Heart right ventricle (tissue), 16 donors: ENCODE measurements at regions not wholly inside any gene's neighbourhood (a gene's known extent, or its start where the extent isn't known, plus 50 kb on each side); places are given as distances from the start of the nearest gene placed in this dataset.
A peak's percentile ranks its signal among the peaks of the same experiment; 100 is the strongest.

Experiments used
- ATAC-seq, 8 donors: fragments of 200-7000 bp; cut with Tn5 transposase; one replicate each; pipeline ENCODE4 v1.9.1; 2020; ENCODE audit warnings: mild to moderate bottlenecking in 8 of 8, moderate library complexity in 8 of 8, moderate number of reproducible peaks in 1 of 8
- DNase-seq, 2 donors: peaks; one replicate each; pipeline ENCODE4 v3.0.0-alpha.2; 2020
- H3K27ac ChIP-seq, 10 donors: fragments of 200-600 bp; sonication (generic) in 2 of 10; one replicate each; pipeline versions ENCODE4 v1.5.0 to v1.8.0; 2020 to 2022; ENCODE audit warnings: mild to moderate bottlenecking in 3 of 10
- H3K27me3 ChIP-seq, 7 donors: fragments of 200-600 bp; one replicate each; pipeline ENCODE4 v1.8.0; 2021 to 2022; ENCODE audit warnings: mild to moderate bottlenecking in 2 of 7
- H3K36me3 ChIP-seq, 9 donors: fragments of 200-600 bp; sonication (generic) in 1 of 9; one replicate each; pipeline versions ENCODE4 v1.5.0 to v1.8.0; 2020 to 2022; ENCODE audit warnings: mild to moderate bottlenecking in 2 of 9
- H3K4me1 ChIP-seq, 9 donors: fragments of 200-600 bp; sonication (generic) in 1 of 9; one replicate each; pipeline versions ENCODE4 v1.5.0 to v1.8.0; 2020 to 2022; ENCODE audit warnings: mild to moderate bottlenecking in 4 of 9
- H3K4me3 ChIP-seq, 10 donors: fragments of 200-600 bp; sonication (generic) in 2 of 10; one replicate each; pipeline versions ENCODE4 v1.5.0 to v1.8.0; 2020 to 2022; ENCODE audit warnings: mild to moderate bottlenecking in 7 of 10, moderate library complexity in 2 of 10
- H3K9me3 ChIP-seq, 11 donors: fragments of 200-600 bp in 10 of 11; sonication (generic) in 2 of 11; one replicate each; pipeline versions ENCODE4 v1.5.0 to v1.8.0; 2013 to 2022; ENCODE audit warnings: mild to moderate bottlenecking in 2 of 11, control low read depth in 1 of 11, moderate library complexity in 1 of 11
- WGBS, 2 donors: extraction: QIAGEN DNeasy Blood & Tissue Kit; methylation state at CpG; one replicate each; pipeline ENCODE4 v1.1.7; 2013; ENCODE audit warnings: inconsistent platforms in 1 of 2; 5-methylcytosine and 5-hydroxymethylcytosine counted together
- intact Hi-C, 10 donors: fragments of 100-400 bp; cut with DNase I; formaldehyde crosslinking; loops; one replicate each; pipeline versions ENCODE4 v1.11.1 to v1.14.2; 2022
- TF ChIP-seq, protein P1 (sequence below), 9 donors: fragments of 200-600 bp; sonication (generic) in 2 of 9; IDR thresholded peaks; one replicate each; pipeline versions ENCODE4 v1.5.0 to v1.8.0; 2021 to 2022; ENCODE audit warnings: antibody characterized with exemption in 9 of 9, mild to moderate bottlenecking in 5 of 9, moderate library complexity in 1 of 9
- donor health status: Arrhythmogenic right ventricular cardiomyopathy.
- donor health status: ischemic (EF 13 %, LVEDD 7.1; RV severe dilation, severe dysfunction).
- donor health status: healthy with polysubstance abuse.
- donor health status: DM: no; HTN: yes; CAD: no.
- donor health status: DM: no; HTN: no; CAD: no.
- donor health status: ischemic (EF 25% LVEDD 6.9; RV normal size, moderate dysfunction).
- donor health status: ischemic (EF 25% LVEDD 5.7; RV mildly dilated, moderate dysfunction).
- donor health status: healthy.
- donor health status: DM: yes; HTN: yes; CAD: no.
- donor health status: Ischemic cardiomyopathy.
- donor health status: ischemic (EF 35%, LVEDD 5.7; RV mildly dilated, moderate dysfunction).
- donor health status: nonischemic (EF 11% LVEDD 7.7; RV severe dilation, severe dysfunction).
- donor health status: DM: yes; HTN: yes; CAD: no.
- donor health status: PGD.
- donor health status: ischemic (EF 29% LVEDD 5.4; RV normal size, mild dysfunction).
- donor health status: nonischemic (EF 23%, LVEDD 6.1; RV moderate dilation, normal function).

DNA sequence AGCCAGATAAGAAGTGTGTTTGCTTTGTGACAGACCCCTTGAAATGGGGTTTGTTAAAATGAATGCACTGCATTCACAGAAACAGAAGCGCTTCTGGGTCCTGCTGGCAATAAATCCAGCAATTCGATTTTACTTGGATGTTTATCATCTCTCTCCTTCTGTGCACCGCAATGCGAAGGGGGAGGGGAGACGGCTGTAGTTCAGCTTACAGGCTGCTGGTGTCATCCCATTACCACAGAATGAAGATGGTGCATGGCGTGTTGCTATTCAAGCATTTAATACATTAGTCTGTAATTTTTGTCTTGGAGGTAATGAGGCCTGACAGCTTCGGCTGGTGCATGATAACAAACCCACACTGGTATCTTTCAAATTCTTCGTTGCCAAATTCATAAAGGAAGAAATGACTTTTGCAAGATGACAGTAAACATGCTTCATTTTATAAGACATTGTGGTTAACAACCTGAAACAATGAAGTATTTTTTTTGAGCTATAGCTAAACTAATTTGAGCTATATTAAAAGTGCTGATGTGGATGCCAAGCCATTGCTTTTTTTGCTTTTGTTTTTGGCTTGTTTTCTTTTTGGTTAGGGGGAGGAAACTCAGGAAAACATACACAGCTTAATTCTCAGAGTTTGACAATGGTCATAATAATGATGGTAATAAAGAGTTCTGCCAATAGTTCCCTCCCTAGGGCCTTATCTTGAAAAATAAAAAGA lies 418.3 kb downstream of the OTOL1 start:
- H3K4me1 ChIP-seq: peaks cover 0 to 8% (median 0%) of the 10 kb centered on the region in 9 donors
- DNase-seq: peak; percentile 10 to 15
- no peaks in the 10 kb centered on the region for H3K36me3 ChIP-seq
- intact Hi-C loops: no loop called here
- H3K27me3 ChIP-seq: no peaks in the 10 kb centered on the region
- peak overlapping the region in 1 of 10 donors; percentile 10 for H3K4me3 ChIP-seq
- H3K27ac ChIP-seq: no peak overlapping the region
- 19% methylated on average over 8 of the region's 8 CpGs for WGBS, 2 donors
- TF ChIP-seq, protein P1, sequence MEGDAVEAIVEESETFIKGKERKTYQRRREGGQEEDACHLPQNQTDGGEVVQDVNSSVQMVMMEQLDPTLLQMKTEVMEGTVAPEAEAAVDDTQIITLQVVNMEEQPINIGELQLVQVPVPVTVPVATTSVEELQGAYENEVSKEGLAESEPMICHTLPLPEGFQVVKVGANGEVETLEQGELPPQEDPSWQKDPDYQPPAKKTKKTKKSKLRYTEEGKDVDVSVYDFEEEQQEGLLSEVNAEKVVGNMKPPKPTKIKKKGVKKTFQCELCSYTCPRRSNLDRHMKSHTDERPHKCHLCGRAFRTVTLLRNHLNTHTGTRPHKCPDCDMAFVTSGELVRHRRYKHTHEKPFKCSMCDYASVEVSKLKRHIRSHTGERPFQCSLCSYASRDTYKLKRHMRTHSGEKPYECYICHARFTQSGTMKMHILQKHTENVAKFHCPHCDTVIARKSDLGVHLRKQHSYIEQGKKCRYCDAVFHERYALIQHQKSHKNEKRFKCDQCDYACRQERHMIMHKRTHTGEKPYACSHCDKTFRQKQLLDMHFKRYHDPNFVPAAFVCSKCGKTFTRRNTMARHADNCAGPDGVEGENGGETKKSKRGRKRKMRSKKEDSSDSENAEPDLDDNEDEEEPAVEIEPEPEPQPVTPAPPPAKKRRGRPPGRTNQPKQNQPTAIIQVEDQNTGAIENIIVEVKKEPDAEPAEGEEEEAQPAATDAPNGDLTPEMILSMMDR (IDR thresholded peaks at IDR 0.05): peak; percentile 14 to 71 (median 56)
- peak in 6 of 8 donors; percentile 58 to 86 (median 70) for ATAC-seq
- H3K9me3 ChIP-seq: peaks cover 0 to 13% (median 0%) of the 10 kb centered on the region in 11 donors

DNA sequence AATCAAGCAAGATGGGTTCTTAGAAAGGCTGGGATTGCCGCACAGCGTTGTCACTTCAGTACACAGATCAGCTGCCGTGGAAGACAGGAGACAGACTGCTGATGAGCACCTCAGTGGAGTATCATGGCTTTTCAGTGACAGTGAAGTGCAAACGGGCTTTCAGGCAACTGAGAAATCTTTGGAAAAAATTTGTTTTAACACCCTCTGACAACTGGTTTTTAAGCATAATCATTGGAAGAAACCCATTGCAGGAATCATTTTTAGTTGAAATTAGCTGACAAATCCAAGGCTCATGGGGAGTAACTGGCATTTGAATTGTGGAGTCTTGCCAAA lies 418.8 kb downstream of the OTOL1 start:
- no peaks in the 10 kb centered on the region for H3K36me3 ChIP-seq
- DNase-seq: no peak
- ATAC-seq: no peak
- peaks cover 0 to 18% (median 0%) of the 10 kb centered on the region in 11 donors for H3K9me3 ChIP-seq
- H3K27ac ChIP-seq: no peak overlapping the region
- H3K4me3 ChIP-seq: peak overlapping the region in 1 of 10 donors; percentile 10
- peaks cover 0 to 8% (median 0%) of the 10 kb centered on the region in 9 donors for H3K4me1 ChIP-seq
- 29 to 41% methylated on average over 4 of the region's 4 CpGs for WGBS, 2 donors
- H3K27me3 ChIP-seq: no peaks in the 10 kb centered on the region
- intact Hi-C loops: no loop called here
- TF ChIP-seq, protein P1 (IDR thresholded peaks at IDR 0.05): no peak

DNA sequence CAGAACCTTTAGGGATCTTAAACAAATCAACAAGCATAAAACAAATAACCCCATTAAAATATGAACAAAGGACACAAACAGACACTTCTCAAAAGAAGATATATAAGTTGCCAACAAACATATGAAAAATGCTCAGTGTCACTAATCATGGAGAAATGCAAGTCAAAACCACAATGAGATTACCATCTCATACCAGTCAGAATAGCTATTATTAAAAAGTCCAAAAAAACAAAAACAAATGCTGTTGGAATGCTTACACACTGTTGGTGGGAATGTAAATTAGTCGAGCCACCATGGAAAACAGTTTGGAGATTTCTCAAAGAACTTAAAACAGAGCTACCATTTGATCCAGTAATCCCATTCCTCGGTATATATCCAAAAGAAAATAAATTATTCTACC lies 423.6 kb downstream of the OTOL1 start:
- WGBS, 2 donors: 73 to 83% methylated on average over 2 of the region's 2 CpGs
- ATAC-seq: no peak

DNA sequence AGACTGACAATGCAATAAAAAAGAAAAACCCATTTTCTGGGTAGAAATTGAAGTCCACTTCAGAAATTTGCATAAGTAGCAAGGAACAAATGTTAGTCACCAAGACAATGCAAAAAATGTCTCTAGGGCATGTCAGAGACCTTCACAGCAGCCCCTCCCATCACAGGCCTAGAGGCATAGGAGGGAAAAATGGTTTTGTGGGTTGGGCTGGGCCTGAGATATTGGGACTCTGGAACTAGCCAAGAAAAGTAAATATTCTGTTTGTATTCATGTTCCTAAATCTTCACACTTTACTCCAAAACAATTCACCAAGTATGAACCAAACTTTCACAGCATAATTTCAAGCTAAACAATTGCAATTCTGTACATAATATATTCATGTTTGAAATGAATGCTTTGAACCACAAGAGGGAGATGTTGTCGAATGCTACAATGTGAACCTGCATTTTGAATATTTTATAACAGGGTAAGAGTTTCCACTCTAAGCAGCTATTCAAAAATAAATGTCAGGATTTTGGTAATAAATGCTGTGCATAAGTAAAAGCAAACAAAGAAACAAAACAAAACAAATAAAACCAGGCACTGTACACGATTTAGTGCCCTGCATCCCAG lies 429.2 kb downstream of the OTOL1 start:
- ATAC-seq: no peak
- 84% methylated on average over 2 of the region's 2 CpGs for WGBS, 2 donors
- no peaks in the 10 kb centered on the region for H3K27me3 ChIP-seq

More for the DNA sequence above, 423.6 kb downstream of the OTOL1 start:
- no peaks in the 10 kb centered on the region for H3K36me3 ChIP-seq
- H3K27me3 ChIP-seq: no peaks in the 10 kb centered on the region
- no peak for DNase-seq
- H3K4me1 ChIP-seq: peaks cover 0 to 4% (median 0%) of the 10 kb centered on the region in 9 donors
- no peak overlapping the region for H3K4me3 ChIP-seq
- peaks cover 0 to 20% (median 0%) of the 10 kb centered on the region in 11 donors for H3K9me3 ChIP-seq
- H3K27ac ChIP-seq: no peak overlapping the region
- TF ChIP-seq, protein P1 (IDR thresholded peaks at IDR 0.05): no peak
- intact Hi-C loops: no loop called here

More for the DNA sequence above, 429.2 kb downstream of the OTOL1 start:
- Histone ChIP-seq H3K36me3 (no peaks in the 10 kb centered on the region), H3K27ac (no peak overlapping the region), H3K4me1 (no peaks in the 10 kb centered on the region), H3K9me3 (peaks cover 0 to 13% (median 2%) of the 10 kb centered on the region in 11 donors), H3K4me3 (no peak overlapping the region)
- no peak for DNase-seq
- TF ChIP-seq, protein P1 (IDR thresholded peaks at IDR 0.05): peak in 2 of 9 donors; percentile 13 to 16
- intact Hi-C loops: loop anchor here in 1 of 10 donors (5.0 kb wide), 1 partner anchor 51 kb away; no protein-coding TSS in a partner anchor
